Fibroblast of lung (primary cell): ENCODE measurements at regions not wholly inside any gene's neighbourhood (a gene's known extent, or its start where the extent isn't known, plus 50 kb on each side); places are given as distances from the start of the nearest gene placed in this dataset.

Source experiments
- DNase-seq, 2 donors: peaks; one replicate each; pipeline versions ENCODE4 v3.0.0 to v3.0.0-alpha.2; 2010; ENCODE audit warnings: low read depth in 2 of 2
- H2AFZ ChIP-seq: 2 replicates; pipeline ENCODE4 v1.5.1; 2012; ENCODE audit warnings: low read length, control low read depth, inconsistent platforms
- H3K27ac ChIP-seq: 2 replicates; pipeline ENCODE4 v1.5.1; 2011; ENCODE audit warnings: low read length, control low read depth; ENCODE audit not compliant: insufficient read depth
- H3K27me3 ChIP-seq: 2 replicates; pipeline ENCODE4 v1.5.1; 2011; ENCODE audit warnings: mild to moderate bottlenecking, low read length; ENCODE audit not compliant: control insufficient read depth, insufficient read depth
- H3K36me3 ChIP-seq: 2 replicates; pipeline ENCODE4 v1.5.1; 2011; ENCODE audit warnings: low read length; ENCODE audit not compliant: control insufficient read depth, insufficient read depth
- H3K4me1 ChIP-seq: 2 replicates; pipeline ENCODE4 v1.5.1; 2011; ENCODE audit warnings: low read length; ENCODE audit not compliant: control insufficient read depth, insufficient read depth; ENCODE audit errors: extremely low read depth
- H3K4me2 ChIP-seq: 2 replicates; pipeline ENCODE4 v1.5.1; 2011; ENCODE audit warnings: low read length, control low read depth; ENCODE audit not compliant: insufficient read depth; ENCODE audit errors: extremely low read depth
- H3K4me3 ChIP-seq, 4 experiments: fragments of 200-600 bp in 1 of 4; sonication (generic) in 1 of 4; replicated peaks in 1 of 4; 2 replicates each; pipeline ENCODE4 v1.5.1; 2011 to 2016; ENCODE audit warnings: low read length in 4 of 4, low read depth in 3 of 4, mild to moderate bottlenecking in 3 of 4, control low read depth in 2 of 4, inconsistent platforms in 1 of 4, mixed read lengths in 1 of 4; ENCODE audit not compliant: insufficient read depth in 1 of 4; ENCODE audit errors: control extremely low read depth in 1 of 4
- H3K79me2 ChIP-seq: 2 replicates; pipeline ENCODE4 v1.5.1; 2012; ENCODE audit warnings: mild to moderate bottlenecking, low read length, inconsistent platforms; ENCODE audit not compliant: control insufficient read depth, insufficient read depth
- H3K9ac ChIP-seq: 2 replicates; pipeline ENCODE4 v1.5.1; 2011; ENCODE audit warnings: mild to moderate bottlenecking, low read length, control low read depth; ENCODE audit not compliant: insufficient read depth
- H3K9me3 ChIP-seq: 2 replicates; pipeline ENCODE4 v1.5.1; 2012; ENCODE audit warnings: low read depth, low read length; ENCODE audit not compliant: control insufficient read depth, insufficient read depth
- H4K20me1 ChIP-seq: 2 replicates; pipeline ENCODE4 v1.5.1; 2011; ENCODE audit warnings: low read length; ENCODE audit not compliant: control insufficient read depth, insufficient read depth; ENCODE audit errors: extremely low read depth
- CTCF ChIP-seq, 2 donors: IDR thresholded peaks in 1 of 2; conservative IDR thresholded peaks in 1 of 2; 1 replicate in 1 of 2; 2 replicates in 1 of 2; pipeline ENCODE4 v1.5.1; 2011 to 2012; ENCODE audit warnings: low read length in 2 of 2, control low read depth in 1 of 2, inconsistent platforms in 1 of 2, low read depth in 1 of 2, mild to moderate bottlenecking in 1 of 2
- EZH2 ChIP-seq: IDR thresholded peaks from 2 replicates; pipeline ENCODE4 v1.5.1; 2012; ENCODE audit warnings: low read length, control low read depth, mild to moderate bottlenecking; ENCODE audit errors: missing control alignments

GRCh38 chr18:40058811-40059570 lies 1896.0 kb upstream of the PIK3C3 start:
- H3K27ac ChIP-seq: no peak overlapping the region
- TF ChIP-seq CTCF (conservative IDR thresholded peaks at IDR 0.05 in 1 of 2, IDR thresholded peaks at IDR 0.05 in 1 of 2; ENCODE audit: low read depth in 1 of 2, low read length in 2 of 2): no peak
- no peak for TF ChIP-seq EZH2
- no peaks in the 10 kb centered on the region for H3K4me1 ChIP-seq
- H3K36me3 ChIP-seq: no peaks in the 10 kb centered on the region
- no peaks in the 10 kb centered on the region for H4K20me1 ChIP-seq
- no peaks in the 10 kb centered on the region for H3K27me3 ChIP-seq
- no peaks in the 10 kb centered on the region for H3K79me2 ChIP-seq
- no peak overlapping the region for H3K4me3 ChIP-seq
- DNase-seq: no peak
- H3K9ac ChIP-seq: no peak overlapping the region
- H3K4me2 ChIP-seq: no peak overlapping the region
- no peak overlapping the region for H2AFZ ChIP-seq
- no peaks in the 10 kb centered on the region for H3K9me3 ChIP-seq

- H3K9ac ChIP-seq: no peak overlapping the region
- no peak overlapping the region for H3K27ac ChIP-seq
- H3K27me3 ChIP-seq: no peaks in the 10 kb centered on the region
- no peaks in the 10 kb centered on the region for H4K20me1 ChIP-seq
- no peaks in the 10 kb centered on the region for H3K9me3 ChIP-seq
- no peak overlapping the region for H3K4me3 ChIP-seq
- H2AFZ ChIP-seq: no peak overlapping the region
- no peaks in the 10 kb centered on the region for H3K4me1 ChIP-seq
- TF ChIP-seq CTCF (conservative IDR thresholded peaks at IDR 0.05 in 1 of 2, IDR thresholded peaks at IDR 0.05 in 1 of 2; ENCODE audit: low read depth in 1 of 2, low read length in 2 of 2): no peak
- TF ChIP-seq EZH2: no peak
- no peaks in the 10 kb centered on the region for H3K36me3 ChIP-seq
- H3K4me2 ChIP-seq: no peak overlapping the region
- no peaks in the 10 kb centered on the region for H3K79me2 ChIP-seq
- peak in 1 of 2 donors; percentile 5 for DNase-seq
Observed at GRCh38 chr18:40056079-40056692, 1898.8 kb upstream of the PIK3C3 start.

- Histone ChIP-seq H3K36me3 (no peaks in the 10 kb centered on the region), H3K79me2 (no peaks in the 10 kb centered on the region), H3K4me2 (no peak overlapping the region), H3K9ac (no peak overlapping the region), H2AFZ (no peak overlapping the region), H3K4me3 (no peak overlapping the region), H3K27me3 (no peaks in the 10 kb centered on the region), H3K4me1 (no peaks in the 10 kb centered on the region), H4K20me1 (no peaks in the 10 kb centered on the region), H3K9me3 (no peaks in the 10 kb centered on the region), H3K27ac (no peak overlapping the region)
- peak in 1 of 2 donors; percentile 8 for DNase-seq
- TF ChIP-seq CTCF (conservative IDR thresholded peaks at IDR 0.05 in 1 of 2, IDR thresholded peaks at IDR 0.05 in 1 of 2; ENCODE audit: low read depth in 1 of 2, low read length in 2 of 2): no peak
- TF ChIP-seq EZH2: no peak
Observed at GRCh38 chr18:40055262-40055661, 1899.8 kb upstream of the PIK3C3 start.
